H1 (cell line): ENCODE measurements at regions not wholly inside any gene's neighbourhood (a gene's known extent, or its start where the extent isn't known, plus 50 kb on each side); places are given as distances from the start of the nearest gene placed in this dataset.

ENCODE experiments used
- CTCF ChIA-PET: fragments of 300-600 bp; sonication (Branson Sonifier 250); formaldehyde crosslinking; loops from one replicate; lab custom pipeline; 2021; ENCODE audit not compliant: partially characterized antibody; lab: Charles Lee
- POLR2A ChIA-PET: fragments of 300-600 bp; sonication (Branson Sonifier 250); formaldehyde crosslinking; loops from one replicate; lab custom pipeline; 2021; ENCODE audit warnings: inconsistent platforms; ENCODE audit not compliant: partially characterized antibody; lab: Charles Lee
- DNase-seq, 2 experiments: peaks; one replicate each; pipeline versions ENCODE4 v3.0.0 to v3.0.0-alpha.2; 2010 to 2022; ENCODE audit warnings: low spot score in 2 of 2, low read depth in 1 of 2, mixed read lengths in 1 of 2
- FAIRE-seq: peaks from 2 replicates; lab custom pipeline; 2011; peaks lifted over from hg19 to GRCh38; lab: Jason Lieb, UNC
- H2AFZ ChIP-seq: 2 replicates; pipeline ENCODE4 v1.8.1; 2012; ENCODE audit warnings: low read length, inconsistent platforms
- H2AK5ac ChIP-seq: 2 replicates; pipeline ENCODE4 v1.6.1; 2013; ENCODE audit warnings: low read depth, low read length
- H2BK120ac ChIP-seq: replicated peaks from 2 replicates; pipeline ENCODE3; 2013; ENCODE audit warnings: low read depth, low read length, inconsistent platforms
- H2BK12ac ChIP-seq: 2 replicates; pipeline ENCODE4 v1.6.1; 2013; ENCODE audit warnings: low read depth, low read length
- H2BK15ac ChIP-seq: 2 replicates; pipeline ENCODE4 v1.6.1; 2013; ENCODE audit warnings: low read length
- H2BK20ac ChIP-seq: 2 replicates; pipeline ENCODE4 v1.6.1; 2013; ENCODE audit warnings: low read length
- H2BK5ac ChIP-seq: 2 replicates; pipeline ENCODE4 v1.6.1; 2013; ENCODE audit warnings: low read depth, low read length
- H3K14ac ChIP-seq: 2 replicates; pipeline ENCODE4 v1.6.1; 2013; ENCODE audit warnings: inconsistent platforms; ENCODE audit not compliant: insufficient read length
- H3K18ac ChIP-seq: 2 replicates; pipeline ENCODE4 v1.6.1; 2013; ENCODE audit warnings: low read length; ENCODE audit errors: extremely low read depth
- H3K23ac ChIP-seq: 2 replicates; pipeline ENCODE4 v1.6.1; 2013; ENCODE audit warnings: inconsistent platforms; ENCODE audit not compliant: insufficient read length
- H3K23me2 ChIP-seq: 2 replicates; pipeline ENCODE4 v1.6.1; 2013; ENCODE audit warnings: low read depth, low read length
- H3K27ac ChIP-seq: 2 replicates; pipeline ENCODE4 v1.6.1; 2011; ENCODE audit warnings: low read depth, low read length, inconsistent platforms
- H3K27me3 ChIP-seq, 4 experiments: replicated peaks in 1 of 4; 1 replicate in 1 of 4; 2 replicates in 3 of 4; pipeline versions ENCODE4 v1.6.1 to v1.8.1; 2011 to 2013; ENCODE audit warnings: low read length in 3 of 4, mild to moderate bottlenecking in 3 of 4, inconsistent platforms in 2 of 4, mixed read lengths in 2 of 4, moderate library complexity in 1 of 4; ENCODE audit not compliant: control insufficient read depth in 3 of 4, insufficient read depth in 3 of 4; ENCODE audit errors: extremely low read depth in 1 of 4
- H3K36me3 ChIP-seq, 4 experiments: 2 replicates each; pipeline versions ENCODE4 v1.6.1 to v1.8.1; 2011 to 2013; ENCODE audit warnings: mild to moderate bottlenecking in 4 of 4, low read length in 3 of 4, moderate library complexity in 2 of 4, control low read depth in 1 of 4, inconsistent platforms in 1 of 4; ENCODE audit not compliant: insufficient read depth in 4 of 4, control insufficient read depth in 2 of 4
- H3K4ac ChIP-seq: replicated peaks from 2 replicates; pipeline ENCODE3; 2013; ENCODE audit warnings: low read length, low read depth, mixed read lengths, inconsistent platforms; ENCODE audit not compliant: insufficient read length
- H3K4me1 ChIP-seq, 4 experiments: replicated peaks in 1 of 4; 1 replicate in 1 of 4; 2 replicates in 3 of 4; pipeline versions ENCODE4 v1.6.1 to v1.8.1; 2011 to 2013; ENCODE audit warnings: low read length in 3 of 4, inconsistent platforms in 2 of 4, mixed read lengths in 1 of 4; ENCODE audit not compliant: insufficient read depth in 4 of 4, control insufficient read depth in 3 of 4
- H3K4me2 ChIP-seq, 2 experiments: 2 replicates each; pipeline versions ENCODE4 v1.6.1 to v1.8.1; 2011 to 2013; ENCODE audit warnings: low read depth in 2 of 2, low read length in 2 of 2, control low read depth in 1 of 2, inconsistent platforms in 1 of 2, mild to moderate bottlenecking in 1 of 2; ENCODE audit not compliant: insufficient read depth in 1 of 2
- H3K4me3 ChIP-seq, 4 experiments: fragments of 200-600, 300-600 bp in 1 of 4; sonication (generic), shearing (Covaris generic), sonication (Bioruptor Twin) in 1 of 4; 2 replicates each; pipeline versions ENCODE4 v1.5.1 to v1.8.1; 2011 to 2016; ENCODE audit warnings: low read length in 4 of 4, low read depth in 3 of 4, control low read depth in 2 of 4, inconsistent platforms in 2 of 4, mild to moderate bottlenecking in 2 of 4, mixed read lengths in 1 of 4, moderate library complexity in 1 of 4; ENCODE audit not compliant: insufficient read depth in 2 of 4; ENCODE audit errors: extremely low read depth in 1 of 4
- H3K56ac ChIP-seq: replicated peaks from 2 replicates; pipeline ENCODE3; 2013; ENCODE audit warnings: low read depth, mild to moderate bottlenecking, mixed read lengths, low read length, inconsistent platforms; ENCODE audit not compliant: insufficient read length
- H3K79me1 ChIP-seq: 2 replicates; pipeline ENCODE4 v1.6.1; 2013; ENCODE audit warnings: low read depth, low read length, control low read depth
- H3K79me2 ChIP-seq, 2 experiments: 2 replicates each; pipeline versions ENCODE4 v1.6.1 to v1.8.1; 2012 to 2013; ENCODE audit warnings: low read length in 2 of 2, mild to moderate bottlenecking in 2 of 2, inconsistent platforms in 1 of 2; ENCODE audit not compliant: insufficient read depth in 2 of 2, control insufficient read depth in 1 of 2
- H3K9ac ChIP-seq, 4 experiments: replicated peaks in 1 of 4; 1 replicate in 1 of 4; 2 replicates in 3 of 4; pipeline versions ENCODE4 v1.6.1 to v1.8.1; 2011 to 2013; ENCODE audit warnings: low read depth in 3 of 4, low read length in 3 of 4, control low read depth in 2 of 4, mild to moderate bottlenecking in 2 of 4, moderate library complexity in 2 of 4, inconsistent platforms in 1 of 4; ENCODE audit errors: extremely low read depth in 1 of 4
- H3K9me3 ChIP-seq, 2 experiments: 2 replicates each; pipeline versions ENCODE4 v1.6.1 to v1.8.1; 2012 to 2013; ENCODE audit warnings: mild to moderate bottlenecking in 2 of 2, moderate library complexity in 2 of 2, control low read depth in 1 of 2, inconsistent platforms in 1 of 2, low read depth in 1 of 2, low read length in 1 of 2, mixed read lengths in 1 of 2; ENCODE audit not compliant: insufficient read depth in 2 of 2
- H4K20me1 ChIP-seq, 2 experiments: replicated peaks in 1 of 2; 2 replicates each; pipeline versions ENCODE3 to v1.8.1; 2011 to 2013; ENCODE audit warnings: inconsistent platforms in 2 of 2, low read length in 2 of 2, mild to moderate bottlenecking in 1 of 2; ENCODE audit not compliant: insufficient read depth in 2 of 2, control insufficient read depth in 1 of 2
- H4K5ac ChIP-seq: 2 replicates; pipeline ENCODE4 v1.6.1; 2013; ENCODE audit warnings: low read length, low read depth, mixed read lengths, inconsistent platforms; ENCODE audit not compliant: insufficient read length
- H4K8ac ChIP-seq: 2 replicates; pipeline ENCODE4 v1.8.0; 2013; ENCODE audit warnings: mild to moderate bottlenecking, moderate library complexity, low read length, inconsistent platforms; ENCODE audit not compliant: insufficient read depth; ENCODE audit errors: extremely low read depth
- H4K91ac ChIP-seq: replicated peaks from 2 replicates; pipeline ENCODE3; 2013; ENCODE audit warnings: low read length, mixed read lengths, inconsistent platforms; ENCODE audit not compliant: insufficient read length
- ATF3 ChIP-seq: IDR thresholded peaks from 2 replicates; pipeline ENCODE4 v1.6.1; 2011; ENCODE audit warnings: low read depth, mild to moderate bottlenecking, low read length; ENCODE audit not compliant: insufficient read depth
- PHF8 ChIP-seq: fragments of 200-600 bp; sonication (generic); conservative IDR thresholded peaks from 2 replicates; pipeline ENCODE4 v1.7.1; 2012; ENCODE audit warnings: low read depth, mild to moderate bottlenecking, inconsistent platforms, low read length, moderate library complexity
- TEAD4 ChIP-seq: IDR thresholded peaks from 2 replicates; pipeline ENCODE4 v1.6.1; 2012; ENCODE audit warnings: low read depth, low read length, inconsistent platforms, mixed read lengths
- WGBS, 2 experiments: shearing (Covaris generic) in 1 of 2; methylation state at CpG; one replicate each; pipeline versions ENCODE4 v1.1.6 to v1.1.7; 2013 to 2015; ENCODE audit warnings: low lambda C conversion rate in 2 of 2, mixed read lengths in 2 of 2, inconsistent platforms in 1 of 2, low coverage in 1 of 2, missing lambda C conversion rate in 1 of 2; ENCODE audit not compliant: insufficient replicate concordance in 2 of 2, insufficient coverage in 1 of 2, insufficient read length in 1 of 2; ENCODE audit errors: extremely low coverage in 1 of 2, missing lambda C conversion rate in 1 of 2; 5-methylcytosine and 5-hydroxymethylcytosine counted together

GRCh38 chr11:128125723-128126122 lies 461.6 kb downstream of the ETS1 start:
- DNase-seq: no peak
- no peak overlapping the region for H3K23ac ChIP-seq
- H3K36me3 ChIP-seq: no peaks in the 10 kb centered on the region
- no peak for FAIRE-seq
- H3K56ac ChIP-seq: no peak overlapping the region
- POLR2A ChIA-PET: no interaction called here
- H3K79me2 ChIP-seq: no peaks in the 10 kb centered on the region
- no peak overlapping the region for H3K4me2 ChIP-seq
- no peak for TF ChIP-seq PHF8
- no peak for TF ChIP-seq TEAD4
- no peak for TF ChIP-seq ATF3
- CTCF ChIA-PET: interaction anchor here (1.4 kb wide), 1 partner anchor 32 kb away, joined by 6 read pairs; no protein-coding TSS in a partner anchor
- no peaks in the 10 kb centered on the region for H3K23me2 ChIP-seq
- no peak overlapping the region for H2BK20ac ChIP-seq
- no peak overlapping the region for H3K14ac ChIP-seq
- H3K4me3 ChIP-seq: no peak overlapping the region
- no peaks in the 10 kb centered on the region for H3K4me1 ChIP-seq
- H3K9ac ChIP-seq: no peak overlapping the region
- H2BK15ac ChIP-seq: no peak overlapping the region
- H3K79me1 ChIP-seq: no peaks in the 10 kb centered on the region
- H2BK120ac ChIP-seq: no peak overlapping the region
- H2BK12ac ChIP-seq: no peak overlapping the region
- 98% methylated on average over 3 of the region's 3 CpGs; no CpG with 5 or more reads in 1 of the 2 experiments for WGBS, 2 experiments
- no peak overlapping the region for H4K5ac ChIP-seq
- H2AFZ ChIP-seq: peak overlapping the region; percentile 61
- no peak overlapping the region for H2BK5ac ChIP-seq
- H3K4ac ChIP-seq: no peak overlapping the region
- no peaks in the 10 kb centered on the region for H3K27me3 ChIP-seq
- no peaks in the 10 kb centered on the region for H3K9me3 ChIP-seq
- no peak overlapping the region for H2AK5ac ChIP-seq
- no peak overlapping the region for H4K91ac ChIP-seq
- H4K8ac ChIP-seq: no peak overlapping the region
- H3K27ac ChIP-seq: no peak overlapping the region
- no peaks in the 10 kb centered on the region for H4K20me1 ChIP-seq
- no peak overlapping the region for H3K18ac ChIP-seq
